Loucy (cell line): ENCODE measurements at regions not wholly inside any gene's neighbourhood (a gene's known extent, or its start where the extent isn't known, plus 50 kb on each side); places are given as distances from the start of the nearest gene placed in this dataset.

Experiments
- EZH2phosphoT487 ChIP-seq: fragments of 200-600 bp; IDR thresholded peaks from 2 replicates; pipeline ENCODE4 v1.6.1; 2018; ENCODE audit warnings: antibody characterized with exemption, mild to moderate bottlenecking, moderate library complexity, borderline replicate concordance
- TF ChIP-seq, protein P1 (sequence below): fragments of 200-600 bp; sonication (generic); conservative IDR thresholded peaks from 2 replicates; pipeline ENCODE4 v1.5.1; 2014; ENCODE audit warnings: mild to moderate bottlenecking, antibody characterized with exemption, low read length

DNA sequence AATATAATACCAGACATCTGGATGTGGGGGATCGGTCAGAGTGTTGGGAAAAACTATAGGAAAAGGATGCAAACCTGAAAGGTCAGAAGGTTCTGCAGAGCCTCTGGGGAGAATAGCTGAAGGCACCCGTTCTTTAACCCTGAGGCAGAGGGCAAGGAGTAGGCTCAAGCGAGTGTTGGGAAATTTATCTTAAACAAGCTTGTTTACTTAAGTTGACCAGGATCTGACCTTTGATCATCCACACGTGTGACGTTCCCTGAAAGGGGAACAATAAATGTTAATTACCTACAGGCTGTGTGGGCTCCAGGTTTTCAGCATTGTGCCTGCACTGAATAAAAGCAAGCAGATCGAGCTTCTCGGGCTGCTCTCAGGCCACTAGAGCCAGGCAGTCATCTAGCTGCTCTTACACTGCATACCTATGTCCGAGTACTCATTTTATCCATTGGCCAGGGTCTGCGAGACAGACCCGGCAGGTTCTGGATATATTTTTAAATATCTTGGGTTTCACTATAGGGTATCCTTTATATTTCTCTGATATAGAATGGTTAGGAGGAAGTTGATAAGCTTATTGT, 400.6 kb upstream of the CHST9 start:
- TF ChIP-seq, protein P1, sequence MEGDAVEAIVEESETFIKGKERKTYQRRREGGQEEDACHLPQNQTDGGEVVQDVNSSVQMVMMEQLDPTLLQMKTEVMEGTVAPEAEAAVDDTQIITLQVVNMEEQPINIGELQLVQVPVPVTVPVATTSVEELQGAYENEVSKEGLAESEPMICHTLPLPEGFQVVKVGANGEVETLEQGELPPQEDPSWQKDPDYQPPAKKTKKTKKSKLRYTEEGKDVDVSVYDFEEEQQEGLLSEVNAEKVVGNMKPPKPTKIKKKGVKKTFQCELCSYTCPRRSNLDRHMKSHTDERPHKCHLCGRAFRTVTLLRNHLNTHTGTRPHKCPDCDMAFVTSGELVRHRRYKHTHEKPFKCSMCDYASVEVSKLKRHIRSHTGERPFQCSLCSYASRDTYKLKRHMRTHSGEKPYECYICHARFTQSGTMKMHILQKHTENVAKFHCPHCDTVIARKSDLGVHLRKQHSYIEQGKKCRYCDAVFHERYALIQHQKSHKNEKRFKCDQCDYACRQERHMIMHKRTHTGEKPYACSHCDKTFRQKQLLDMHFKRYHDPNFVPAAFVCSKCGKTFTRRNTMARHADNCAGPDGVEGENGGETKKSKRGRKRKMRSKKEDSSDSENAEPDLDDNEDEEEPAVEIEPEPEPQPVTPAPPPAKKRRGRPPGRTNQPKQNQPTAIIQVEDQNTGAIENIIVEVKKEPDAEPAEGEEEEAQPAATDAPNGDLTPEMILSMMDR, result no peak
- no peak for TF ChIP-seq EZH2phosphoT487
